ENCODE measurements at regions not wholly inside any gene's neighbourhood (a gene's known extent, or its start where the extent isn't known, plus 50 kb on each side); places are given as distances from the start of the nearest gene placed in this dataset.

- DNase-seq (ENCODE audit: low read depth in 2 of 2) = no peak
These were observed 187.9 kb upstream of the LYSMD4 start for GRCh38 chr15:99921101-99921500.

- DNase-seq (ENCODE audit: low read depth in 2 of 2) = no peak
These were observed 184.8 kb upstream of the LYSMD4 start for GRCh38 chr15:99918072-99918471.

- DNase-seq (ENCODE audit: low read depth in 2 of 2) = no peak
These were observed 184.0 kb upstream of the LYSMD4 start for GRCh38 chr15:99917252-99917651.

- no peak for DNase-seq (ENCODE audit: low read depth in 2 of 2)
These were observed 183.5 kb upstream of the LYSMD4 start for GRCh38 chr15:99916668-99917223.

- no peak for DNase-seq (ENCODE audit: low read depth in 2 of 2)
These were observed 181.5 kb upstream of the LYSMD4 start for GRCh38 chr15:99914723-99915122.

GRCh38 chr15:99911816-99912215 is 178.6 kb upstream of the LYSMD4 start:
- no peak for DNase-seq (ENCODE audit: low read depth in 2 of 2)

GRCh38 chr15:99909592-99910295 is 176.5 kb upstream of the LYSMD4 start:
- DNase-seq (ENCODE audit: low read depth in 2 of 2) = no peak

GRCh38 chr15:99907698-99908097 is 174.5 kb upstream of the LYSMD4 start:
- DNase-seq (ENCODE audit: low read depth in 2 of 2) = no peak

GRCh38 chr15:99906793-99907192 is 173.6 kb upstream of the LYSMD4 start:
- DNase-seq (ENCODE audit: low read depth in 2 of 2) = no peak

GRCh38 chr15:99906311-99906710 is 173.1 kb upstream of the LYSMD4 start:
- no peak for DNase-seq (ENCODE audit: low read depth in 2 of 2)

GRCh38 chr15:99902248-99902928 is 169.2 kb upstream of the LYSMD4 start:
- DNase-seq (ENCODE audit: low read depth in 2 of 2) = no peak

- DNase-seq (ENCODE audit: low read depth in 2 of 2) = no peak
These were observed 162.7 kb upstream of the LYSMD4 start for GRCh38 chr15:99895956-99896311.

- no peak for DNase-seq (ENCODE audit: low read depth in 2 of 2)
These were observed 162.1 kb upstream of the LYSMD4 start for GRCh38 chr15:99895189-99895955.

- no peak for DNase-seq (ENCODE audit: low read depth in 2 of 2)
These were observed 145.6 kb upstream of the LYSMD4 start for GRCh38 chr15:99878835-99879234.

- no peak for DNase-seq (ENCODE audit: low read depth in 2 of 2)
These were observed 140.2 kb upstream of the LYSMD4 start for GRCh38 chr15:99873451-99873850.

- no peak for DNase-seq (ENCODE audit: low read depth in 2 of 2)
These were observed 130.4 kb upstream of the LYSMD4 start for GRCh38 chr15:99863550-99864198.

GRCh38 chr15:99857836-99858235 is 124.6 kb upstream of the LYSMD4 start:
- DNase-seq (ENCODE audit: low read depth in 2 of 2) = no peak

- no peak for DNase-seq (ENCODE audit: low read depth in 2 of 2)
These were observed 117.3 kb upstream of the LYSMD4 start for GRCh38 chr15:99850517-99850916.

- DNase-seq (ENCODE audit: low read depth in 2 of 2) = no peak
These were observed 111.8 kb upstream of the LYSMD4 start for GRCh38 chr15:99845009-99845408.

- DNase-seq (ENCODE audit: low read depth in 2 of 2) = no peak
These were observed 110.9 kb upstream of the LYSMD4 start for GRCh38 chr15:99844150-99844549.

- peak in 1 of 2 experiments; percentile 13 for DNase-seq (ENCODE audit: low read depth in 2 of 2)
These were observed 108.8 kb upstream of the LYSMD4 start for GRCh38 chr15:99842071-99842470.

Data from stimulated activated CD4-positive, alpha-beta T cell treated with anti-CD3 and anti-CD28 coated beads, Interleukin-12 subunit alpha, Interleukin-12 subunit beta, amount 100 ng/mL, for 24 hours (primary cell).